Pancreas (tissue), 10 donors: ENCODE measurements at regions not wholly inside any gene's neighbourhood (a gene's known extent, or its start where the extent isn't known, plus 50 kb on each side); places are given as distances from the start of the nearest gene placed in this dataset.
"Not testable (repeated sequence)": the region's sequence is repeated elsewhere in the genome, so short reads cannot be mapped to it uniquely, and the experiment has no call there.

Experiments
- ATAC-seq, 4 donors: fragments of 200-7000 bp; cut with Tn5 transposase; one replicate each; pipeline versions ENCODE4 v1.8.0 to v1.9.1; 2020; ENCODE audit warnings: mild to moderate bottlenecking in 4 of 4, moderate library complexity in 4 of 4
- DNase-seq, 6 donors: peaks; one replicate each; pipeline ENCODE4 v3.0.0-alpha.2; 2020
- FAIRE-seq: peaks from 2 replicates; lab custom pipeline; 2012; peaks lifted over from hg19 to GRCh38; lab: Jason Lieb, UNC
- H3K27ac ChIP-seq, 4 donors: fragments of 200-600 bp; sonication (generic); 1 replicate in 3 of 4; 2 replicates in 1 of 4; pipeline versions ENCODE4 v1.5.0 to v1.8.0; 2020
- H3K27me3 ChIP-seq, 4 donors: fragments of 200-600 bp; one replicate each; pipeline ENCODE4 v1.8.0; 2021
- H3K36me3 ChIP-seq, 3 donors: fragments of 200-600 bp; sonication (generic) in 1 of 3; one replicate each; pipeline versions ENCODE4 v1.5.0 to v1.8.0; 2020 to 2021
- H3K4me1 ChIP-seq, 3 donors: fragments of 200-600 bp; one replicate each; pipeline ENCODE4 v1.8.0; 2021
- H3K4me3 ChIP-seq, 4 donors: fragments of 200-600 bp; sonication (generic) in 2 of 4; one replicate each; pipeline versions ENCODE4 v1.5.0 to v1.8.0; 2020 to 2021
- H3K9me3 ChIP-seq, 4 donors: fragments of 200-600 bp; one replicate each; pipeline ENCODE4 v1.8.0; 2021
- WGBS, 2 donors: extraction: QIAGEN DNeasy Blood & Tissue Kit; methylation state at CpG; one replicate each; pipeline ENCODE4 v1.1.7; 2013; 5-methylcytosine and 5-hydroxymethylcytosine counted together
- intact Hi-C, 3 donors: fragments of 100-400 bp; cut with DNase I; formaldehyde crosslinking; loops; one replicate each; pipeline versions ENCODE4 v1.11.1 to v1.14.2; 2022
- TF ChIP-seq, protein P1 (sequence below), 4 donors: fragments of 200-600 bp; sonication (generic) in 3 of 4; IDR thresholded peaks; one replicate each; pipeline versions ENCODE4 v1.5.0 to v1.8.0; 2021; ENCODE audit warnings: antibody characterized with exemption in 4 of 4
- donor health status: healthy with polysubstance abuse.
- donor health status: DM: no; HTN: no; CAD: no; lungs with moderate emphysema.
- donor health status: DM: no; HTN: no; CAD: no.
- donor health status: control.
- donor health status: control.
- donor health status: Bipolar disorder and iron deficiency.
- donor health status: DM: yes; HTN: yes; CAD: no.
- donor health status: DM: no; HTN: no; CAD: no.
- donor health status: DM: no; HTN: no; CAD: no.
- donor health status: DM: yes; HTN: yes; CAD: no.

DNA sequence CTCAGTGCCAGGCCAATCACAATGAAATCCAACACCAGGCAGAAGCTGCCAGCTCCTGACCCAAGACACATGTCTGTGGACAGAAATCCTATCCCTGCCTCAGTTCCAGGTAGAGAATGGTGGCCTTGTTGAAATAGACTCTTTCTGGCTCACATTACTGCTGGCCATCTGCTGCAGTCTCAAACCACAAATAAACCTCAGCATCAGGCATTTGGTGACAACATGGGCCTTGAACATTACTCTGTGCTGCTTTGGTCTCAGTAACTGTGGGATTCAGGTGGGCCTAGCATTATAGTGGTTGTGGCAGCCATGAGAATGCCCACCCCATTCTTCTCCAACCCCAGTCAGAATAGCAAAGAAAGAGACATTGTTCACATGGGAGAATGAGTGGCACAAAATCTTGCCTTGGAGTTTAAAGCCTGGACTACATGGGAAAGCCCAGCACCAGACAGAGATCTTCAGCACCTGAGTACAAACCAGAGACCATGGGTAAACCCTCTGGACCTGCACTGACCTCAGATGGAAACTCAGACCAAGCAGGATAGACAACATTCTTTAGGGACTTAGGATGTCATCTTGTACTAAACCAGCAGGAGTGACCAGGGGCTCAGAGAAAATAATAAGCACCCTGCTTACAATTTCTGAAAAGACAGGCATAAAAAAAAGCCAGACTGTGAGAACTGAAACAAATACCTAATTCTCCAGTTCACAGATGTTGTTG lies 50.4 kb upstream of the TRAM1L1 start:
- no peaks in the 10 kb centered on the region for H3K36me3 ChIP-seq
- intact Hi-C loops: no loop called here
- ATAC-seq (no peak), FAIRE-seq (no peak), DNase-seq (no peak)
- TF ChIP-seq, protein P1, sequence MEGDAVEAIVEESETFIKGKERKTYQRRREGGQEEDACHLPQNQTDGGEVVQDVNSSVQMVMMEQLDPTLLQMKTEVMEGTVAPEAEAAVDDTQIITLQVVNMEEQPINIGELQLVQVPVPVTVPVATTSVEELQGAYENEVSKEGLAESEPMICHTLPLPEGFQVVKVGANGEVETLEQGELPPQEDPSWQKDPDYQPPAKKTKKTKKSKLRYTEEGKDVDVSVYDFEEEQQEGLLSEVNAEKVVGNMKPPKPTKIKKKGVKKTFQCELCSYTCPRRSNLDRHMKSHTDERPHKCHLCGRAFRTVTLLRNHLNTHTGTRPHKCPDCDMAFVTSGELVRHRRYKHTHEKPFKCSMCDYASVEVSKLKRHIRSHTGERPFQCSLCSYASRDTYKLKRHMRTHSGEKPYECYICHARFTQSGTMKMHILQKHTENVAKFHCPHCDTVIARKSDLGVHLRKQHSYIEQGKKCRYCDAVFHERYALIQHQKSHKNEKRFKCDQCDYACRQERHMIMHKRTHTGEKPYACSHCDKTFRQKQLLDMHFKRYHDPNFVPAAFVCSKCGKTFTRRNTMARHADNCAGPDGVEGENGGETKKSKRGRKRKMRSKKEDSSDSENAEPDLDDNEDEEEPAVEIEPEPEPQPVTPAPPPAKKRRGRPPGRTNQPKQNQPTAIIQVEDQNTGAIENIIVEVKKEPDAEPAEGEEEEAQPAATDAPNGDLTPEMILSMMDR (IDR thresholded peaks at IDR 0.05): no peak
- no peaks in the 10 kb centered on the region for H3K4me1 ChIP-seq
- no peaks in the 10 kb centered on the region for H3K9me3 ChIP-seq
- H3K27ac ChIP-seq: no peak overlapping the region
- H3K4me3 ChIP-seq: no peak overlapping the region
- peaks cover 0 to 5% (median 0%) of the 10 kb centered on the region in 4 donors for H3K27me3 ChIP-seq

DNA sequence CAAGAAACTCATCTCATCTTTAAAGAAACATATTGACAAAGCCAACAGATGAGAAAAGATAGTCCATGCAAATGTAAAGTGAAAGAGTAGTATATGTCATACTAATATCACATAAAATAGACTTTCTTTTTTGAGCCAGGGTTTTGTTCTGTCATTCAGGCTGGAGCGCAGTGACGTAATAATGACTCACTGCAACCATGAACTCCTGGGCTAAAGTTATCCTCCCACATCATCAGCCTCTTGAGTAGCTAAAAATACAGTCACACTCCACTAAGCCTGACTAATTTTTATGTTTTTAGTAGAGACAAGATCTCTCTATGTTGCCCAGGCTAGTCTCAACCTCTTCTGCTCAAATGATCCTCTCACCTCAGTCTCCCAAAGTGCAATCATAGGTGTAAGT lies 51.8 kb upstream of the TRAM1L1 start:
- no peaks in the 10 kb centered on the region for H3K36me3 ChIP-seq
- H3K27ac ChIP-seq: no peak overlapping the region
- 85 to 96% methylated on average over 2 of the region's 2 CpGs for WGBS, 2 donors
- no peak for FAIRE-seq
- no peak for DNase-seq
- H3K9me3 ChIP-seq: no peaks in the 10 kb centered on the region
- H3K4me1 ChIP-seq: no peaks in the 10 kb centered on the region
- no peak for ATAC-seq
- no peak overlapping the region for H3K4me3 ChIP-seq
- H3K27me3 ChIP-seq: no peaks in the 10 kb centered on the region
- intact Hi-C loops: no loop called here
- TF ChIP-seq, protein P1 (IDR thresholded peaks at IDR 0.05): no peak

DNA sequence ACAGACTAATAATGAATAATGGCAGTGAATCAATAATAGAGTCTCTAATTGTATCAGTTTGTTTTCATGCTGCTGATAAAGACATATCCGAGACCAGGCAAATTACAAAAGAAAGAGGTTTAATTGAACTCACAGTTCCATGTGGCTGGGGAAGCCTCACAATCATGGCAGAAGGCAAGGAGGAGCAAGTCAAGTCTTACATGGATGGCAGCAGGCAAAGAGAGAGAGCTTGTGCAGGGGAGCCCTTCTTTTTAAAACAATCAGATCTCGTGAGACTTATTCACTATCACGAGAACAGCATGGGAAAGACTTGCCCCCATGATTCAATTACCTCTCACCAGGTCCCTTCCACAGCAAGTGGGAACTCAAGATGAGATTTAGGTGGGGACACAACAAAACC lies 53.4 kb upstream of the TRAM1L1 start:
- 64 to 78% methylated on average over 3 of the region's 3 CpGs for WGBS, 2 donors
- ATAC-seq, H3K4me3 ChIP-seq, H3K4me1 ChIP-seq, H3K9me3 ChIP-seq, H3K27me3 ChIP-seq, FAIRE-seq, H3K36me3 ChIP-seq, H3K27ac ChIP-seq, intact Hi-C loops, DNase-seq: not testable (repeated sequence)

DNA sequence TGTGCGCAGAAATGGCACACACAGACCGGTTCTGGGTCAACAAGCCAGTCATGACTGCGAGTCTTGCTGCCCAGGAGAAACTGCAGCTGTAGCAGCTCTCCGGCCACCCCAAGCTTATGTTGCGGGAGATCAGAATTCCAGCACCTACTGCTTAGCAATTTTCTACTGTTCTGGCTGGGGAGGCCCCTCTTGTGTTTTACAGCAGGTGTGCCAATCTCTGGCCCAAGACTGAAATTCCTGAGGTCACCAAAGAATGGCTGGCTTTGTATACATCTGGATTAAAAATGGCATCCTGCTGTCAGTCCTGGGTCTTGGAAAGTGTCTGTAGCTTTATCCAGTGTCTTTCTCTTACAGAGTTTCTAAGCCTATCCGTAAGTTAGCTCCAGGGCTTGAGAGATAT lies 68.9 kb upstream of the TRAM1L1 start:
- no peak overlapping the region for H3K27ac ChIP-seq
- 79 to 88% methylated on average over 6 of the region's 6 CpGs for WGBS, 2 donors
- no peaks in the 10 kb centered on the region for H3K9me3 ChIP-seq
- DNase-seq: no peak
- intact Hi-C loops: no loop called here
- no peak for ATAC-seq
- no peaks in the 10 kb centered on the region for H3K4me1 ChIP-seq
- no peak overlapping the region for H3K4me3 ChIP-seq
- FAIRE-seq: no peak
- TF ChIP-seq, protein P1 (IDR thresholded peaks at IDR 0.05): no peak
- H3K36me3 ChIP-seq: no peaks in the 10 kb centered on the region
- H3K27me3 ChIP-seq: no peaks in the 10 kb centered on the region

DNA sequence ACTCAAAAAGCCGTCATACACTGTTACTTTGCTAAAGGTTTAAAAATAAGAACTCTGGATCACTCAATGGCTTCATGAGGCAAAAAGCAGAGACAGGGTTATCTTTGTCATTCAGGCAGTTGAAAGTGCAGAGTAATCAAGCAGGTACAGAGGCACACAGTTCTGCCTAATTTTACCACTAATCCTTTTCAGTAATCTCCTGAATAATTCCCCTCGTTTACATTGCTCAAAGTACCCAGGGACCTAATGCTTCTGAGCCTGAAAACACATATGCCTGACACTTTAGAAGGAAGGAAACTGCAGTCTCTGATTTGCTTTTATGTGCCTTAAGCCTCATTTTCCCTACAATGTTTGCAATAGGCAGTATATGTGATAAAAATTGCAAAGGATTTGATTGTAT lies 71.4 kb upstream of the TRAM1L1 start:
- ATAC-seq (no peak), FAIRE-seq (no peak), DNase-seq (no peak)
- Histone ChIP-seq H3K4me1 (no peaks in the 10 kb centered on the region), H3K27me3 (no peaks in the 10 kb centered on the region), H3K27ac (no peak overlapping the region), H3K36me3 (no peaks in the 10 kb centered on the region), H3K9me3 (no peaks in the 10 kb centered on the region), H3K4me3 (no peak overlapping the region)
- intact Hi-C loops: no loop called here
- TF ChIP-seq, protein P1 (IDR thresholded peaks at IDR 0.05): no peak
- 25 to 33% methylated on average over 2 of the region's 2 CpGs for WGBS, 2 donors
